ENCODE measurements at regions not wholly inside any gene's neighbourhood (a gene's known extent, or its start where the extent isn't known, plus 50 kb on each side); places are given as distances from the start of the nearest gene placed in this dataset.

GRCh38 chr2:76613330-76613729 is 902.6 kb upstream of the GCFC2 start:
- TF ChIP-seq POLR2AphosphoS5 (IDR thresholded peaks at IDR 0.05; ENCODE audit: low read depth, low read length) (no peak), CTCF (IDR thresholded peaks at IDR 0.05) (no peak), REST (IDR thresholded peaks at IDR 0.05; ENCODE audit: insufficient read depth in 1 of 2, low read depth in 2 of 2, low read length in 1 of 2) (no peak)

All from Panc1 (cell line).